Hematopoietic multipotent progenitor cell (in vitro differentiated cells): ENCODE measurements at regions not wholly inside any gene's neighbourhood (a gene's known extent, or its start where the extent isn't known, plus 50 kb on each side); places are given as distances from the start of the nearest gene placed in this dataset. TPM values are rescaled to one million over a fixed set of nuclear protein-coding genes. Genes with fewer than 3 reads are reported as not detected.
A peak's percentile ranks its signal among the peaks of the same experiment; 100 is the strongest.

Experiments used
- DNase-seq, 3 donors: peaks; one replicate each; pipeline ENCODE4 v3.0.0-alpha.2; 2011 to 2015; ENCODE audit warnings: low read depth in 2 of 3, low spot score in 2 of 3
- small RNA-seq: library from RNA; depleted of rRNA; stranded (forward); fragments of <200 nt; gene quantifications from one replicate; pipeline ENCODE3, GENCODE V24; 2012

DNA sequence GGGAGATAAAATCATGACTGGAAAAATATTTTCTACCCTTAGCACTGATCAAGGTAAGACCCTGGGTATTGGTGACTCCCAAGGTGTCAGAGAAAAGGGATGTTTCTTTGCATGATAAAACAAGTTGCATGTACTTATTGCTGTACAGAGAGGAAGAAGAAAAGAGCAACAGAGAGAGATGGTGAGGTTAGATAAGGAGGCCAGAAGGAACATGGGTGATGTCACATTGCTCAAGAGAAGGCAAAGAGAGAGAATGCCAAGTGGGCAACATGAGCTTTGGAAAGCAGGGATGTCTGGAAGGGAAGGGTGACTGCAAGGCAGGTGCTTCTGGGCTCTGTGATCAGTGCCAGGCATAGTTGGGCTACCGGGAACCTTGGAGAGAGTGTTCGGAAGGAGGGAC is 65.1 kb upstream of the ADARB2 start:
- peak in 1 of 3 donors; percentile 28 for DNase-seq

DNA sequence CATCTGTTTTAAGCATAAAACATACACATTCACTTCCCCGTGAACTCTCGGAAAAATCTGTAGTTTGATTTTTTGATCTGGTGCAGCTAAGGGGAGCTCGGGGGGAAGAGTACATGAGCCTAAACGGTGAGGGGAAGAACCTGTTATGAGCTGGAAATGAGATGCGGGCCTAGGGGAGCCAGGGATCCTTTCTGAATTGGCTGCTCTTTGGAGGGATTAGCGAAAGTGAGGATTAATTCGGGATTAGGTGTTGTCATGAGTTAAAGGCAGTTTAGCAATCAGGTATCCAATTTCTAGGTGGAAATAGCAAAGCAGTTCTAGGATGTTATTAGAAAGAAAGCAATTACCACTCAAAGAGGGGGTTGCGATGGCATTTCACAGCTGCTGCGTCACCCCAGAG is 51.1 kb upstream of the ADARB2 start:
- DNase-seq: no peak

Small RNAs in the stretch of these regions (small RNA-seq; reads per million reads assigned to genes)
- gene MIR6072: not detected
- not detected for gene RNU6-576P
- gene RNU6-889P: not detected
